WERI-Rb-1 (cell line): ENCODE measurements at regions not wholly inside any gene's neighbourhood (a gene's known extent, or its start where the extent isn't known, plus 50 kb on each side); places are given as distances from the start of the nearest gene placed in this dataset.

Experiments
- DNase-seq: peaks from one replicate; pipeline ENCODE4 v3.0.0-alpha.2; 2020
- H3K27ac ChIP-seq: fragments of 250-450 bp; sonication (Bioruptor Pico); 2 replicates; pipeline ENCODE4 v1.5.1; 2020; ENCODE audit warnings: mild to moderate bottlenecking, moderate library complexity
- H3K27me3 ChIP-seq: fragments of 250-450 bp; sonication (Bioruptor Pico); 2 replicates; pipeline ENCODE4 v1.5.1; 2021; ENCODE audit warnings: mild to moderate bottlenecking, low read depth, moderate library complexity; ENCODE audit not compliant: insufficient read depth, severe bottlenecking
- H3K36me3 ChIP-seq: fragments of 250-450 bp; sonication (Bioruptor Pico); 2 replicates; pipeline ENCODE4 v1.5.1; 2020; ENCODE audit warnings: mild to moderate bottlenecking, moderate library complexity
- H3K4me3 ChIP-seq: 2 replicates; pipeline ENCODE4 v1.5.1; 2011; ENCODE audit warnings: low read depth, mild to moderate bottlenecking, control low read depth, low read length
- H3K9me3 ChIP-seq: fragments of 250-450 bp; sonication (Bioruptor Pico); 2 replicates; pipeline ENCODE4 v1.5.1; 2021; ENCODE audit warnings: mild to moderate bottlenecking, moderate library complexity; ENCODE audit not compliant: severe bottlenecking
- CTCF ChIP-seq: IDR thresholded peaks from 2 replicates; pipeline ENCODE4 v1.5.1; 2011; ENCODE audit warnings: low read depth, mild to moderate bottlenecking, control low read depth, inconsistent platforms, low read length

- Histone ChIP-seq H3K36me3 (no peaks in the 10 kb centered on the region), H3K27ac (no peak overlapping the region), H3K27me3 (no peaks in the 10 kb centered on the region), H3K4me3 (no peak overlapping the region), H3K9me3 (no peaks in the 10 kb centered on the region)
- TF ChIP-seq CTCF = no peak
- DNase-seq = peak; percentile 48
Measured at GRCh38 chr4:41413670-41414411, 124.1 kb upstream of the LIMCH1 start.

- Histone ChIP-seq H3K36me3 (no peaks in the 10 kb centered on the region), H3K4me3 (no peak overlapping the region), H3K9me3 (no peaks in the 10 kb centered on the region), H3K27ac (no peak overlapping the region), H3K27me3 (no peaks in the 10 kb centered on the region)
- no peak for TF ChIP-seq CTCF
- no peak for DNase-seq
Measured at GRCh38 chr4:41414412-41414779, 123.6 kb upstream of the LIMCH1 start.

GRCh38 chr4:41418444-41418843 lies 119.5 kb upstream of the LIMCH1 start:
- no peak for DNase-seq
- no peaks in the 10 kb centered on the region for H3K36me3 ChIP-seq
- no peak overlapping the region for H3K27ac ChIP-seq
- no peak for TF ChIP-seq CTCF
- H3K4me3 ChIP-seq = no peak overlapping the region
- no peaks in the 10 kb centered on the region for H3K27me3 ChIP-seq
- H3K9me3 ChIP-seq = no peaks in the 10 kb centered on the region

GRCh38 chr4:41420541-41420940 lies 117.4 kb upstream of the LIMCH1 start:
- Histone ChIP-seq H3K27ac (no peak overlapping the region), H3K9me3 (no peaks in the 10 kb centered on the region), H3K27me3 (no peaks in the 10 kb centered on the region), H3K4me3 (no peak overlapping the region), H3K36me3 (no peaks in the 10 kb centered on the region)
- DNase-seq = no peak
- no peak for TF ChIP-seq CTCF

- H3K4me3 ChIP-seq = no peak overlapping the region
- no peak overlapping the region for H3K27ac ChIP-seq
- no peaks in the 10 kb centered on the region for H3K36me3 ChIP-seq
- H3K27me3 ChIP-seq = no peaks in the 10 kb centered on the region
- no peaks in the 10 kb centered on the region for H3K9me3 ChIP-seq
- DNase-seq = no peak
- no peak for TF ChIP-seq CTCF
Measured at GRCh38 chr4:41423117-41423516, 114.8 kb upstream of the LIMCH1 start.

GRCh38 chr4:41424522-41424921 lies 113.4 kb upstream of the LIMCH1 start:
- no peak for TF ChIP-seq CTCF
- no peaks in the 10 kb centered on the region for H3K27me3 ChIP-seq
- no peak overlapping the region for H3K4me3 ChIP-seq
- H3K36me3 ChIP-seq = no peaks in the 10 kb centered on the region
- no peak overlapping the region for H3K27ac ChIP-seq
- no peaks in the 10 kb centered on the region for H3K9me3 ChIP-seq
- no peak for DNase-seq
